ENCODE measurements at regions not wholly inside any gene's neighbourhood (a gene's known extent, or its start where the extent isn't known, plus 50 kb on each side); places are given as distances from the start of the nearest gene placed in this dataset.

DNA sequence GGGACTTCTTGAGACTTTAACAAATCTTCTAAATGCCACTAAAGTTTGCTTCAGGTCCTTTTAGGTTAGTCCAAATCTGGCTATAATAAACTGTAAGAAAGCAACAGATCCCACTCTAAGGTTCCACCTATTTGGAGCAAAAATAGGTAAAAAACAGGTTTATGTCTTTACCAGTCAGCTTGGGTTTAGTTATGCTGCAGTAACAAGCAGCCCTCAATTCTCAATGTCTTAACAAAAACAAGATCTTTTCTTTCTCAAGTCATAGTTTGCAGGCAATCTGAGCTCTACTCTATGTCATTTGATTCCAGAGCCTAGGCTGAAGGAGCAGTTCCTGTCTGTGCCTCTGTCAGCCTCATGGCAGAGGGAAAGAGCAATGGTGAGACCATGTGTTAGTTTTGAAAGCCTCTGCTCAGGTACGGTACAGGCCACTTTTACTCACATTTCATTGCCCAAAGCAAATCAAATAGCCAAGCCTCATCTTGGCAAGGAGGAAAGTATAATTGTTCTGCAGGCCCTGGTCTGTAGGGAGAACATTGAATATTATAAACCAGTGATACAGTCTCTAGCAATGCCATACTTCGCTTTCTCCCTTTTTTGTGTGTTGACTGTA is 108.6 kb downstream of the CD83 start:
- no peak overlapping the region for H3K4me3 ChIP-seq (ENCODE audit: low read length)
- H3K27me3 ChIP-seq (ENCODE audit: control insufficient read depth, low read length) = no peaks in the 10 kb centered on the region
- H3K4me2 ChIP-seq (ENCODE audit: low read length) = no peak overlapping the region
- TF ChIP-seq CTCF (IDR thresholded peaks at IDR 0.05; ENCODE audit: low read depth, low read length, poor library complexity, severe bottlenecking) = no peak
- TF ChIP-seq EZH2phosphoT487 (IDR thresholded peaks at IDR 0.05; ENCODE audit: borderline replicate concordance, low read length) = no peak
- H3K27ac ChIP-seq (ENCODE audit: low read depth, low read length) = no peak overlapping the region
- H3F3A ChIP-seq (ENCODE audit: control insufficient read depth, insufficient read depth) = no peaks in the 10 kb centered on the region
- no peaks in the 10 kb centered on the region for H3K36me3 ChIP-seq (ENCODE audit: control insufficient read depth, low read length)
- no peaks in the 10 kb centered on the region for H3K9me2 ChIP-seq (replicated peaks; ENCODE audit: control insufficient read depth, low read length)
- no peaks in the 10 kb centered on the region for H3K79me2 ChIP-seq (ENCODE audit: control insufficient read depth, low read length)
- peaks cover 15% of the 10 kb centered on the region for H3K4me1 ChIP-seq (ENCODE audit: control insufficient read depth, low read length)
- H4K20me1 ChIP-seq (ENCODE audit: control insufficient read depth, insufficient read depth, low read depth, low read length) = no peaks in the 10 kb centered on the region
- H3K9me3 ChIP-seq (ENCODE audit: control insufficient read depth, insufficient read depth, low read length) = peaks cover 4% of the 10 kb centered on the region; the same call in 1 of the 2 replicates

DNA sequence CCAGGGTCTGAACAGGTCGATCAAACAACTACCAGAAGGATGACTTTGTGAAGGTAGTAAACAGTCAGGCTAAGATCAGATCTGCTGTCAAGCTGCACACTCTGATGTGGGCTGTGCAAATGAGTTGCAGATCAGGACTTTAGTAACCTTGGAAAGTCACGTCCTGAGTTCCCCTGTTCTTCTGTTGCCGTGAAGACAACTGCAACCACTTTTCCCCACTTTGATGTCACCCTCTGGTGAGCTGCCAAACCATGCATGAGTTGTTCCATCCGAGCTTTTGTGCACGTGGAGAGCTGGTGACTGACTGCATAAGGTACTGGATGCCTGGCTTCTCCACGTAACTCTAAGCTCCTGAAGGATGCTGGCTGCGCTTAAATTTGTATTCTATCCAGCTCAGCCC is 111.0 kb downstream of the CD83 start:
- Histone ChIP-seq H3F3A (ENCODE audit: control insufficient read depth, insufficient read depth) (no peaks in the 10 kb centered on the region), H3K4me2 (ENCODE audit: low read length) (no peak overlapping the region), H3K9me2 (replicated peaks; ENCODE audit: control insufficient read depth, low read length) (no peaks in the 10 kb centered on the region), H3K4me3 (ENCODE audit: low read length) (no peak overlapping the region), H3K36me3 (ENCODE audit: control insufficient read depth, low read length) (no peaks in the 10 kb centered on the region), H3K4me1 (ENCODE audit: control insufficient read depth, low read length) (peaks cover 15% of the 10 kb centered on the region), H3K79me2 (ENCODE audit: control insufficient read depth, low read length) (no peaks in the 10 kb centered on the region), H3K27me3 (ENCODE audit: control insufficient read depth, low read length) (no peaks in the 10 kb centered on the region), H3K27ac (ENCODE audit: low read depth, low read length) (no peak overlapping the region), H4K20me1 (ENCODE audit: control insufficient read depth, insufficient read depth, low read depth, low read length) (no peaks in the 10 kb centered on the region), H3K9me3 (ENCODE audit: control insufficient read depth, insufficient read depth, low read length) (peaks cover 4% of the 10 kb centered on the region; the same call in 1 of the 2 replicates)
- no peak for TF ChIP-seq EZH2phosphoT487 (IDR thresholded peaks at IDR 0.05; ENCODE audit: borderline replicate concordance, low read length)
- TF ChIP-seq CTCF (IDR thresholded peaks at IDR 0.05; ENCODE audit: low read depth, low read length, poor library complexity, severe bottlenecking) = no peak

GRCh38 chr6:14231071-14231483 is 113.5 kb downstream of the CD83 start:
- Histone ChIP-seq H3K36me3 (ENCODE audit: control insufficient read depth, low read length) (no peaks in the 10 kb centered on the region), H3K9me2 (replicated peaks; ENCODE audit: control insufficient read depth, low read length) (no peaks in the 10 kb centered on the region), H3K27ac (ENCODE audit: low read depth, low read length) (no peak overlapping the region), H3F3A (ENCODE audit: control insufficient read depth, insufficient read depth) (no peaks in the 10 kb centered on the region), H3K27me3 (ENCODE audit: control insufficient read depth, low read length) (no peaks in the 10 kb centered on the region), H4K20me1 (ENCODE audit: control insufficient read depth, insufficient read depth, low read depth, low read length) (no peaks in the 10 kb centered on the region), H3K4me1 (ENCODE audit: control insufficient read depth, low read length) (peaks cover 4% of the 10 kb centered on the region; the same call in 1 of the 2 replicates), H3K9me3 (ENCODE audit: control insufficient read depth, insufficient read depth, low read length) (peaks cover 4% of the 10 kb centered on the region; the same call in 1 of the 2 replicates), H3K79me2 (ENCODE audit: control insufficient read depth, low read length) (no peaks in the 10 kb centered on the region), H3K4me3 (ENCODE audit: low read length) (no peak overlapping the region), H3K4me2 (ENCODE audit: low read length) (no peak overlapping the region)
- no peak for TF ChIP-seq EZH2phosphoT487 (IDR thresholded peaks at IDR 0.05; ENCODE audit: borderline replicate concordance, low read length)
- no peak for TF ChIP-seq CTCF (IDR thresholded peaks at IDR 0.05; ENCODE audit: low read depth, low read length, poor library complexity, severe bottlenecking)
